RWPE2 (cell line): ENCODE measurements at regions not wholly inside any gene's neighbourhood (a gene's known extent, or its start where the extent isn't known, plus 50 kb on each side); places are given as distances from the start of the nearest gene placed in this dataset.

Experiments
- ATAC-seq: fragments of 200-7000 bp; cut with Tn5 transposase; 3 replicates; pipeline ENCODE4 v1.9.1; 2021; ENCODE audit warnings: low read depth
- DNase-seq: peaks from one replicate; pipeline ENCODE4 v3.0.0-alpha.2; 2020; ENCODE audit warnings: low spot score
- H3K27ac ChIP-seq: fragments of 450-650 bp; 2 replicates; pipeline ENCODE4 v1.5.1; 2017; ENCODE audit warnings: mild to moderate bottlenecking; ENCODE audit not compliant: poor library complexity, severe bottlenecking
- H3K27me3 ChIP-seq: fragments of 250-450 bp; sonication (Bioruptor Pico); 2 replicates; pipeline ENCODE4 v1.5.1; 2021; ENCODE audit warnings: mild to moderate bottlenecking, moderate library complexity; ENCODE audit not compliant: insufficient read depth, poor library complexity, severe bottlenecking
- H3K36me3 ChIP-seq: fragments of 250-450 bp; sonication (Bioruptor Pico); 2 replicates; pipeline ENCODE4 v1.5.1; 2020; ENCODE audit warnings: low read depth, mild to moderate bottlenecking, moderate library complexity
- H3K4me1 ChIP-seq: fragments of 250-450 bp; sonication (Bioruptor Pico); 2 replicates; pipeline ENCODE4 v1.5.1; 2021; ENCODE audit warnings: mild to moderate bottlenecking, moderate library complexity; ENCODE audit not compliant: insufficient read depth, poor library complexity, severe bottlenecking
- H3K4me3 ChIP-seq: fragments of 250-450 bp; sonication (Bioruptor Pico); 2 replicates; pipeline ENCODE4 v1.5.1; 2021; ENCODE audit warnings: mild to moderate bottlenecking, moderate library complexity; ENCODE audit not compliant: severe bottlenecking
- H3K9me3 ChIP-seq: fragments of 250-450 bp; sonication (Bioruptor Pico); 2 replicates; pipeline ENCODE4 v1.5.1; 2021; ENCODE audit warnings: mild to moderate bottlenecking, moderate library complexity; ENCODE audit not compliant: severe bottlenecking
- CTCF ChIP-seq: fragments of 450-650 bp; IDR thresholded peaks from one replicate; pipeline ENCODE4 v1.5.1; 2017; ENCODE audit warnings: mild to moderate bottlenecking, moderate library complexity; ENCODE audit not compliant: poor library complexity, severe bottlenecking

GRCh38 chr5:26690511-26690910 lies 347.9 kb downstream of the CDH9 start:
- ATAC-seq (no peak), DNase-seq (no peak)
- no peak for TF ChIP-seq CTCF
- no peaks in the 10 kb centered on the region for H3K4me1 ChIP-seq
- no peaks in the 10 kb centered on the region for H3K9me3 ChIP-seq
- H3K27me3 ChIP-seq: no peaks in the 10 kb centered on the region
- H3K27ac ChIP-seq: no peak overlapping the region
- H3K36me3 ChIP-seq: no peaks in the 10 kb centered on the region
- no peak overlapping the region for H3K4me3 ChIP-seq

DNA sequence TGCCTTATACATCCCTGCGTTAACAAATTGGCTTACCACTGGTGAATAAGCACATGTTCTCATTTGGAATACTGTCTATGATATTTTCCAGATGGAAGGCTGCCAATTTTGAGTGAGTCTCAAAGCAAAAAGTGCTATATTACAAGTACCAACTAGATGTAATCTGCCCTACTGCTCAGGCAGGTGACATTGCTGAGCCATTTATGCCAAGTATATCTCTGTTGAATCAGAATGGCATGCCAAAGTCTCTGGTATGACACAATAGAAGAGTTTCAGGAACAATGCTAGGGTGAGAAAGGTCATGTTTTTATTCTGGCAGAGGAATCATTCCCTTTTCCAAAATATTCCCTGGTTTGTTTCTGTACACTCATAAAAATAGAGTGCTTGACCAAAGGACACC lies 356.5 kb downstream of the CDH9 start:
- Histone ChIP-seq H3K4me1 (no peaks in the 10 kb centered on the region), H3K27me3 (no peaks in the 10 kb centered on the region), H3K27ac (no peak overlapping the region), H3K9me3 (no peaks in the 10 kb centered on the region), H3K36me3 (no peaks in the 10 kb centered on the region), H3K4me3 (no peak overlapping the region)
- no peak for ATAC-seq
- no peak for DNase-seq
- no peak for TF ChIP-seq CTCF

- no peak for TF ChIP-seq CTCF
- DNase-seq (no peak), ATAC-seq (no peak)
- Histone ChIP-seq H3K4me1 (no peaks in the 10 kb centered on the region), H3K27ac (no peak overlapping the region), H3K36me3 (no peaks in the 10 kb centered on the region), H3K27me3 (no peaks in the 10 kb centered on the region), H3K9me3 (no peaks in the 10 kb centered on the region), H3K4me3 (no peak overlapping the region)
These were observed 363.5 kb downstream of the CDH9 start for GRCh38 chr5:26674846-26675245.

- TF ChIP-seq CTCF: no peak
- ATAC-seq: no peak
These were observed 368.9 kb downstream of the CDH9 start for GRCh38 chr5:26669523-26669922.

DNA sequence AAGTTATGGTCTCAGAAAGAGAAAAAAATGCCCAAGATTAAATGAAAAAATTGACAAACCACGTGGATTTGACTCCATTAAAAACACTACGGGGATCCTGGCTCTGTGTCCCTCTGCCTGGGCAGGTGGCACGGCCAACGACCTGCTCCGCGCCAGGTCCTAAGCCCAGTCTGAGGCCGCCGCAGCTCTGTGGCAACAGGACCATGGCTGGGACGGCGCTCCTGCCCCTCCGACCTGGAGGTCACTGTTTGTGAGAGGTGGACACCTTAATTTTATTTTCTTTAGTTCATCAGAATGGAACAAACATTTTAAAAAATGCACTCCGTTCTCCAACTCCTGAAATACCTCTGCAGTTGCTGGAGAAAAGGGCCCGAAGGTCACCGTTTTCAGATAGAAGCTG lies 369.4 kb downstream of the CDH9 start:
- ATAC-seq: no peak
- no peaks in the 10 kb centered on the region for H3K9me3 ChIP-seq
- DNase-seq: no peak
- H3K4me3 ChIP-seq: no peak overlapping the region
- H3K27ac ChIP-seq: no peak overlapping the region
- no peaks in the 10 kb centered on the region for H3K4me1 ChIP-seq
- H3K36me3 ChIP-seq: no peaks in the 10 kb centered on the region
- TF ChIP-seq CTCF: no peak
- peaks cover 13% of the 10 kb centered on the region for H3K27me3 ChIP-seq

More at GRCh38 chr5:26669523-26669922, 368.9 kb downstream of the CDH9 start:
- H3K27me3 ChIP-seq: peaks cover 8% of the 10 kb centered on the region
- H3K36me3 ChIP-seq: no peaks in the 10 kb centered on the region
- no peaks in the 10 kb centered on the region for H3K4me1 ChIP-seq
- DNase-seq: no peak
- H3K9me3 ChIP-seq: no peaks in the 10 kb centered on the region
- H3K4me3 ChIP-seq: no peak overlapping the region
- H3K27ac ChIP-seq: no peak overlapping the region
